Activated CD4-positive, alpha-beta T cell treated with anti-CD3 and anti-CD28 coated beads, Interleukin-2, amount 10 ng/mL, durations not matched to agents 24 days and 14 days (primary cell): ENCODE measurements at regions not wholly inside any gene's neighbourhood (a gene's known extent, or its start where the extent isn't known, plus 50 kb on each side); places are given as distances from the start of the nearest gene placed in this dataset.

Source experiments
- DNase-seq: peaks from one replicate; pipeline ENCODE4 v3.0.0; 2022
- H3K27ac Mint-ChIP-seq: one replicate; pipeline ENCODE4 v1.8.0; 2022; ENCODE audit warnings: mild to moderate bottlenecking, mixed read lengths
- H3K27me3 Mint-ChIP-seq: one replicate; pipeline ENCODE4 v1.8.0; 2022; ENCODE audit warnings: mixed read lengths
- H3K36me3 Mint-ChIP-seq: one replicate; pipeline ENCODE4 v1.8.0; 2022; ENCODE audit warnings: low read depth, mild to moderate bottlenecking, mixed read lengths
- H3K4me1 Mint-ChIP-seq: one replicate; pipeline ENCODE4 v1.8.0; 2021; ENCODE audit warnings: mixed read lengths
- H3K4me3 Mint-ChIP-seq: one replicate; pipeline ENCODE4 v1.8.0; 2022; ENCODE audit warnings: mild to moderate bottlenecking, moderate library complexity, mixed read lengths
- H3K9me3 Mint-ChIP-seq: one replicate; pipeline ENCODE4 v1.8.0; 2021; ENCODE audit warnings: mixed read lengths
- intact Hi-C: fragments of 100-400 bp; cut with micrococcal nuclease; formaldehyde crosslinking; loops from one replicate; pipeline ENCODE4 v1.15.1; 2023

GRCh38 chr6:166719019-166719418 is 92.0 kb upstream of the RPS6KA2 start:
- DNase-seq: no peak
- no peaks in the 10 kb centered on the region for H3K36me3 Mint-ChIP-seq
- no peaks in the 10 kb centered on the region for H3K4me1 Mint-ChIP-seq
- H3K27me3 Mint-ChIP-seq: peaks cover 2% of the 10 kb centered on the region
- intact Hi-C loops: no loop called here
- no peak overlapping the region for H3K27ac Mint-ChIP-seq
- no peak overlapping the region for H3K4me3 Mint-ChIP-seq
- no peaks in the 10 kb centered on the region for H3K9me3 Mint-ChIP-seq

- no peaks in the 10 kb centered on the region for H3K4me1 Mint-ChIP-seq
- intact Hi-C loops: no loop called here
- H3K4me3 Mint-ChIP-seq: no peak overlapping the region
- no peak overlapping the region for H3K27ac Mint-ChIP-seq
- H3K36me3 Mint-ChIP-seq: no peaks in the 10 kb centered on the region
- H3K27me3 Mint-ChIP-seq: peaks cover 2% of the 10 kb centered on the region
- H3K9me3 Mint-ChIP-seq: no peaks in the 10 kb centered on the region
- no peak for DNase-seq
These were observed 91.5 kb upstream of the RPS6KA2 start for GRCh38 chr6:166718516-166718915.

- no peaks in the 10 kb centered on the region for H3K4me1 Mint-ChIP-seq
- H3K36me3 Mint-ChIP-seq: no peaks in the 10 kb centered on the region
These were observed 90.0 kb upstream of the RPS6KA2 start for GRCh38 chr6:166716910-166717617.

GRCh38 chr6:166715992-166716391 is 88.9 kb upstream of the RPS6KA2 start:
- Mint-ChIP-seq H3K27me3 (peaks cover 2% of the 10 kb centered on the region), H3K4me3 (no peak overlapping the region), H3K36me3 (no peaks in the 10 kb centered on the region), H3K4me1 (no peaks in the 10 kb centered on the region), H3K9me3 (no peaks in the 10 kb centered on the region), H3K27ac (no peak overlapping the region)
- no peak for DNase-seq
- intact Hi-C loops: no loop called here

More at GRCh38 chr6:166716910-166717617, 90.0 kb upstream of the RPS6KA2 start:
- H3K4me3 Mint-ChIP-seq: no peak overlapping the region
- H3K9me3 Mint-ChIP-seq: no peaks in the 10 kb centered on the region
- no peak for DNase-seq
- no peak overlapping the region for H3K27ac Mint-ChIP-seq
- intact Hi-C loops: no loop called here
- peaks cover 2% of the 10 kb centered on the region for H3K27me3 Mint-ChIP-seq

GRCh38 chr6:166715065-166715464 is 88.0 kb upstream of the RPS6KA2 start:
- Mint-ChIP-seq H3K9me3 (no peaks in the 10 kb centered on the region), H3K4me3 (no peak overlapping the region), H3K36me3 (no peaks in the 10 kb centered on the region), H3K27ac (no peak overlapping the region), H3K4me1 (no peaks in the 10 kb centered on the region), H3K27me3 (peaks cover 4% of the 10 kb centered on the region)
- intact Hi-C loops: no loop called here
- no peak for DNase-seq

GRCh38 chr6:166714581-166714980 is 87.5 kb upstream of the RPS6KA2 start:
- H3K9me3 Mint-ChIP-seq: no peaks in the 10 kb centered on the region
- H3K27ac Mint-ChIP-seq: no peak overlapping the region
- no peaks in the 10 kb centered on the region for H3K36me3 Mint-ChIP-seq
- H3K4me3 Mint-ChIP-seq: no peak overlapping the region
- DNase-seq: no peak
- peaks cover 4% of the 10 kb centered on the region for H3K27me3 Mint-ChIP-seq
- H3K4me1 Mint-ChIP-seq: no peaks in the 10 kb centered on the region
- intact Hi-C loops: no loop called here

- no peak overlapping the region for H3K4me3 Mint-ChIP-seq
- no peak for DNase-seq
- intact Hi-C loops: no loop called here
- H3K36me3 Mint-ChIP-seq: no peaks in the 10 kb centered on the region
- H3K4me1 Mint-ChIP-seq: no peaks in the 10 kb centered on the region
- no peaks in the 10 kb centered on the region for H3K9me3 Mint-ChIP-seq
- H3K27me3 Mint-ChIP-seq: peaks cover 1% of the 10 kb centered on the region
- no peak overlapping the region for H3K27ac Mint-ChIP-seq
These were observed 87.1 kb upstream of the RPS6KA2 start for GRCh38 chr6:166714187-166714510.

- Mint-ChIP-seq H3K4me1 (no peaks in the 10 kb centered on the region), H3K4me3 (no peak overlapping the region), H3K9me3 (no peaks in the 10 kb centered on the region), H3K27ac (no peak overlapping the region), H3K27me3 (peaks cover 1% of the 10 kb centered on the region), H3K36me3 (no peaks in the 10 kb centered on the region)
- no peak for DNase-seq
- intact Hi-C loops: no loop called here
These were observed 86.6 kb upstream of the RPS6KA2 start for GRCh38 chr6:166713434-166714186.

- Mint-ChIP-seq H3K36me3 (no peaks in the 10 kb centered on the region), H3K9me3 (no peaks in the 10 kb centered on the region), H3K4me3 (no peak overlapping the region), H3K4me1 (no peaks in the 10 kb centered on the region), H3K27ac (no peak overlapping the region), H3K27me3 (peaks cover 1% of the 10 kb centered on the region)
- no peak for DNase-seq
- intact Hi-C loops: no loop called here
These were observed 85.5 kb upstream of the RPS6KA2 start for GRCh38 chr6:166712286-166713228.

- intact Hi-C loops: no loop called here
- Mint-ChIP-seq H3K4me1 (peaks cover 2% of the 10 kb centered on the region), H3K36me3 (no peaks in the 10 kb centered on the region), H3K27me3 (peaks cover 11% of the 10 kb centered on the region), H3K4me3 (no peak overlapping the region), H3K27ac (no peak overlapping the region), H3K9me3 (no peaks in the 10 kb centered on the region)
- no peak for DNase-seq
These were observed 83.0 kb upstream of the RPS6KA2 start for GRCh38 chr6:166710084-166710483.

- Mint-ChIP-seq H3K4me3 (no peak overlapping the region), H3K27me3 (peaks cover 11% of the 10 kb centered on the region), H3K4me1 (peaks cover 2% of the 10 kb centered on the region), H3K36me3 (no peaks in the 10 kb centered on the region), H3K9me3 (no peaks in the 10 kb centered on the region), H3K27ac (no peak overlapping the region)
- intact Hi-C loops: no loop called here
- DNase-seq: no peak
These were observed 81.4 kb upstream of the RPS6KA2 start for GRCh38 chr6:166708460-166708859.

- DNase-seq: peak; percentile 68
- Mint-ChIP-seq H3K9me3 (no peaks in the 10 kb centered on the region), H3K4me1 (peaks cover 2% of the 10 kb centered on the region), H3K27me3 (peaks cover 12% of the 10 kb centered on the region), H3K36me3 (no peaks in the 10 kb centered on the region), H3K27ac (no peak overlapping the region), H3K4me3 (no peak overlapping the region)
- intact Hi-C loops: no loop called here
These were observed 80.0 kb upstream of the RPS6KA2 start for GRCh38 chr6:166707045-166707444.

GRCh38 chr6:166705069-166705468 is 78.0 kb upstream of the RPS6KA2 start:
- Mint-ChIP-seq H3K27me3 (peaks cover 11% of the 10 kb centered on the region), H3K9me3 (no peaks in the 10 kb centered on the region), H3K4me1 (peaks cover 2% of the 10 kb centered on the region), H3K27ac (no peak overlapping the region), H3K4me3 (no peak overlapping the region), H3K36me3 (no peaks in the 10 kb centered on the region)
- DNase-seq: no peak
- intact Hi-C loops: no loop called here

- Mint-ChIP-seq H3K4me1 (peaks cover 2% of the 10 kb centered on the region), H3K27ac (no peak overlapping the region), H3K36me3 (no peaks in the 10 kb centered on the region), H3K9me3 (no peaks in the 10 kb centered on the region), H3K27me3 (peaks cover 11% of the 10 kb centered on the region), H3K4me3 (no peak overlapping the region)
- intact Hi-C loops: no loop called here
- no peak for DNase-seq
These were observed 77.1 kb upstream of the RPS6KA2 start for GRCh38 chr6:166704171-166704570.
